DND-41 (cell line): ENCODE measurements at regions not wholly inside any gene's neighbourhood (a gene's known extent, or its start where the extent isn't known, plus 50 kb on each side); places are given as distances from the start of the nearest gene placed in this dataset.

ENCODE experiments used
- ATAC-seq: fragments of 200-7000 bp; cut with Tn5 transposase; 3 replicates; pipeline ENCODE4 v1.9.1; 2021; ENCODE audit warnings: low read depth; ENCODE audit not compliant: insufficient read depth
- DNase-seq: peaks from one replicate; pipeline ENCODE4 v3.0.0-alpha.2; 2020
- H2AFZ ChIP-seq: 2 replicates; pipeline ENCODE4 v1.6.0; 2012; ENCODE audit warnings: low read depth, low read length
- H3K27ac ChIP-seq: 2 replicates; pipeline ENCODE4 v1.5.1; 2012; ENCODE audit warnings: low read length, inconsistent platforms
- H3K27me3 ChIP-seq: fragments of 200-600 bp; sonication (generic); 2 replicates; pipeline ENCODE4 v1.6.0; 2012; ENCODE audit warnings: low read length, mild to moderate bottlenecking, inconsistent platforms; ENCODE audit not compliant: insufficient read depth, poor library complexity
- H3K36me3 ChIP-seq: 2 replicates; pipeline ENCODE4 v1.5.1; 2012; ENCODE audit warnings: low read length, inconsistent platforms; ENCODE audit not compliant: insufficient read depth
- H3K4me1 ChIP-seq: 2 replicates; pipeline ENCODE4 v1.5.1; 2012; ENCODE audit warnings: mild to moderate bottlenecking, low read length; ENCODE audit not compliant: insufficient read depth
- H3K4me2 ChIP-seq: 2 replicates; pipeline ENCODE4 v1.6.0; 2012; ENCODE audit warnings: mild to moderate bottlenecking, moderate library complexity, low read length, inconsistent platforms; ENCODE audit not compliant: insufficient read depth
- H3K4me3 ChIP-seq, 2 experiments: fragments of 200-600 bp in 1 of 2; shearing (Covaris generic) in 1 of 2; 2 replicates each; pipeline ENCODE4 v1.5.1; 2012 to 2016; ENCODE audit warnings: inconsistent platforms in 2 of 2, low read length in 2 of 2, mild to moderate bottlenecking in 2 of 2, low read depth in 1 of 2, moderate library complexity in 1 of 2
- H3K79me2 ChIP-seq: 2 replicates; pipeline ENCODE4 v1.6.0; 2012; ENCODE audit warnings: low read length, inconsistent platforms; ENCODE audit not compliant: insufficient read depth
- H3K9ac ChIP-seq: 2 replicates; pipeline ENCODE4 v1.6.0; 2012; ENCODE audit warnings: low read depth, mild to moderate bottlenecking, inconsistent platforms, low read length, moderate library complexity
- H3K9me3 ChIP-seq: 2 replicates; pipeline ENCODE4 v1.5.1; 2012; ENCODE audit warnings: low read length, moderate library complexity, mild to moderate bottlenecking, inconsistent platforms; ENCODE audit not compliant: insufficient read depth, severe bottlenecking
- H4K20me1 ChIP-seq: 2 replicates; pipeline ENCODE4 v1.6.0; 2012; ENCODE audit warnings: low read length; ENCODE audit not compliant: insufficient read depth
- CTCF ChIP-seq: IDR thresholded peaks from 2 replicates; pipeline ENCODE4 v1.5.1; 2012; ENCODE audit warnings: borderline replicate concordance, low read length, moderate library complexity, mild to moderate bottlenecking; ENCODE audit not compliant: poor library complexity, severe bottlenecking; ENCODE audit errors: extremely low read depth
- EZH2 ChIP-seq: IDR thresholded peaks from 3 replicates; pipeline ENCODE4 v1.6.1; 2012; ENCODE audit warnings: borderline replicate concordance, low read depth, mild to moderate bottlenecking, moderate library complexity, low read length, inconsistent platforms; ENCODE audit not compliant: severe bottlenecking

- Histone ChIP-seq H3K9me3 (no peaks in the 10 kb centered on the region), H3K79me2 (no peaks in the 10 kb centered on the region), H2AFZ (no peak overlapping the region), H3K27ac (no peak overlapping the region), H3K4me1 (no peaks in the 10 kb centered on the region), H3K4me3 (no peak overlapping the region), H3K27me3 (peaks cover 3% of the 10 kb centered on the region), H3K4me2 (no peak overlapping the region), H3K9ac (no peak overlapping the region), H3K36me3 (no peaks in the 10 kb centered on the region), H4K20me1 (no peaks in the 10 kb centered on the region)
- DNase-seq (no peak), ATAC-seq (no peak)
- TF ChIP-seq EZH2 (no peak), CTCF (no peak)
Observed at GRCh38 chr17:56690441-56691291, 97.2 kb downstream of the NOG start.

DNA sequence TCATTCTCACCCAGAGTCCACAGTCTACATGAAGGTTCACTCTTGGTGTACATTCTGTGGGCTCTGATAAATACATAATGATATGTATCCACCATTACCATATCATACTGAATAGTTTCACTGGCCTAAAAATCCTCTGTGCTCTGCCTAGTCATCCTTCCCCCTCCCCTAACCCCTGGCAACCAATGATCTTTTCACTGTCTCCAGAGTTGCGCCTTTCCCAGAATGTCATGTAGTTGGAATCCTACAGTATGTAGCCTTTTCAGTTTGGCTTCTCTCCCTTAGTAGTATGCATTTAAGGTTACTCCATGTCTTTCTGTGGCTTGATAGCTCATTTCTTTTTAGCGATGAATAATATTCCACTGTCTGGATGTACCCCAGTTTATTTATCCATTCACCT lies 101.3 kb downstream of the NOG start:
- no peak overlapping the region for H3K9ac ChIP-seq
- no peak overlapping the region for H3K4me2 ChIP-seq
- no peaks in the 10 kb centered on the region for H3K79me2 ChIP-seq
- no peaks in the 10 kb centered on the region for H3K36me3 ChIP-seq
- no peaks in the 10 kb centered on the region for H3K27me3 ChIP-seq
- no peak for TF ChIP-seq EZH2
- TF ChIP-seq CTCF: no peak
- no peaks in the 10 kb centered on the region for H3K4me1 ChIP-seq
- H3K27ac ChIP-seq: no peak overlapping the region
- H4K20me1 ChIP-seq: no peaks in the 10 kb centered on the region
- no peak overlapping the region for H3K4me3 ChIP-seq
- ATAC-seq (no peak), DNase-seq (no peak)
- H2AFZ ChIP-seq: no peak overlapping the region
- no peaks in the 10 kb centered on the region for H3K9me3 ChIP-seq

DNA sequence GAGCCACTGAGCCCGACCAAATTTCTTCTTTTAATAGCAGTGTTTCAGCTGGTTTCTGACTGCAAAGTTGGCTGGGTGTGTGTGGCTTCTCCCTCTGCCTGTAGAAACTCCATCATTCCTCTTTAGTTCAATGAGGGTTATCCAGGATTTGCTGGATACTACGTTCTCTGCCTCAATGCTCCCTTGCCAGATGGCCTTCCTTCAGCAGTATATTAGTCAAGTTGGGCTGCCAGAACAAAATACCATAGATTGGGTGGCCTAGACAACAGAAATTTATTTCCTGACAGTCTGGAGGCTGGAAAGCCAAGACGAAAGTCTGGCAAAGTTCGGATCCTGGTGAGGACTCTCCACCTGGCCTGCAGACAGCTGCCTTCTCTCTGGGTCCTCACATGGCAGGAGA lies 103.7 kb downstream of the NOG start:
- ATAC-seq: no peak
- TF ChIP-seq CTCF: no peak
- TF ChIP-seq EZH2: no peak

More for the DNA sequence above, 103.7 kb downstream of the NOG start:
- Histone ChIP-seq H3K79me2 (no peaks in the 10 kb centered on the region), H2AFZ (no peak overlapping the region), H3K4me1 (no peaks in the 10 kb centered on the region), H3K9ac (no peak overlapping the region), H3K9me3 (no peaks in the 10 kb centered on the region), H3K27ac (no peak overlapping the region), H3K27me3 (no peaks in the 10 kb centered on the region), H3K4me2 (no peak overlapping the region), H3K4me3 (no peak overlapping the region), H3K36me3 (no peaks in the 10 kb centered on the region), H4K20me1 (no peaks in the 10 kb centered on the region)
- DNase-seq: no peak
